ENCODE measurements at regions not wholly inside any gene's neighbourhood (a gene's known extent, or its start where the extent isn't known, plus 50 kb on each side); places are given as distances from the start of the nearest gene placed in this dataset.

DNA sequence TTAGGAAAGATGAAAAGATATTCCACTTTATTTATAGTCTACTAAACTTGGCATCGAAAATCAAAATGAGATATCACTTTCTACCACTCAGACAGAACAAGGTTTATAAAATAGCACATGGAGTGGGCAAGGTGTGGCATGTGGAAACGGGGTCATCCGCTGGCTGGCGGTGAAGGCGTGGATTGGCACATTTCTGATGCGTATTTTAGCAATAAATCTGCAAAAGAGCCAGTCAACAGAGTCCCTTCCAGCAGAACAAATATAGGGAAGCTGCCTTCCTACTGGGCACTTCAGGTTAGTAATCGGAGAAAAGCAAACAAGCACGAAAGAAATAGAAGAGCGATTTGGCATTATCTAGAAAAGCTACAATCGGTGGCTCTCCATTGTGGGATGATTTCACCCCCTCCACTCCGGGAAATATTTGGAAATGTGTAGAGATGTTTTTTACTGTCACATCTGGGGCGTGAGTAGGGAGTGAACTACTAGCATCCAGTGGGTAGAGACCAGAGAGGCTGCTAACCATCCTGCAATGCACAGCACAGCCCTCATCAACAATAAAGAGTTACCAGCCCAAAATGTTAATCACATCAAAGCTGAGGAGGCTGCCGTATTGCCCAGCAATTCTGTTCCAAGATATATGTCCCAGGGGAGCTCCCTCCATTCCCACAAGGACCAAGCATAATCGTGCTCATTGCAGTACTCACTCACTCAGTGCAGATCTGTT lies 116.1 kb upstream of the PEG3 start:
- TF ChIP-seq, protein P1, sequence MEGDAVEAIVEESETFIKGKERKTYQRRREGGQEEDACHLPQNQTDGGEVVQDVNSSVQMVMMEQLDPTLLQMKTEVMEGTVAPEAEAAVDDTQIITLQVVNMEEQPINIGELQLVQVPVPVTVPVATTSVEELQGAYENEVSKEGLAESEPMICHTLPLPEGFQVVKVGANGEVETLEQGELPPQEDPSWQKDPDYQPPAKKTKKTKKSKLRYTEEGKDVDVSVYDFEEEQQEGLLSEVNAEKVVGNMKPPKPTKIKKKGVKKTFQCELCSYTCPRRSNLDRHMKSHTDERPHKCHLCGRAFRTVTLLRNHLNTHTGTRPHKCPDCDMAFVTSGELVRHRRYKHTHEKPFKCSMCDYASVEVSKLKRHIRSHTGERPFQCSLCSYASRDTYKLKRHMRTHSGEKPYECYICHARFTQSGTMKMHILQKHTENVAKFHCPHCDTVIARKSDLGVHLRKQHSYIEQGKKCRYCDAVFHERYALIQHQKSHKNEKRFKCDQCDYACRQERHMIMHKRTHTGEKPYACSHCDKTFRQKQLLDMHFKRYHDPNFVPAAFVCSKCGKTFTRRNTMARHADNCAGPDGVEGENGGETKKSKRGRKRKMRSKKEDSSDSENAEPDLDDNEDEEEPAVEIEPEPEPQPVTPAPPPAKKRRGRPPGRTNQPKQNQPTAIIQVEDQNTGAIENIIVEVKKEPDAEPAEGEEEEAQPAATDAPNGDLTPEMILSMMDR (IDR thresholded peaks at IDR 0.05; ENCODE audit: low read depth, low read length), result no peak
- H3K4me3 ChIP-seq (replicated peaks in 1 of 2; ENCODE audit: low read depth in 2 of 2, low read length in 2 of 2), result no peak overlapping the region
- DNase-seq (ENCODE audit: low read depth in 2 of 2), result no peak

DNA sequence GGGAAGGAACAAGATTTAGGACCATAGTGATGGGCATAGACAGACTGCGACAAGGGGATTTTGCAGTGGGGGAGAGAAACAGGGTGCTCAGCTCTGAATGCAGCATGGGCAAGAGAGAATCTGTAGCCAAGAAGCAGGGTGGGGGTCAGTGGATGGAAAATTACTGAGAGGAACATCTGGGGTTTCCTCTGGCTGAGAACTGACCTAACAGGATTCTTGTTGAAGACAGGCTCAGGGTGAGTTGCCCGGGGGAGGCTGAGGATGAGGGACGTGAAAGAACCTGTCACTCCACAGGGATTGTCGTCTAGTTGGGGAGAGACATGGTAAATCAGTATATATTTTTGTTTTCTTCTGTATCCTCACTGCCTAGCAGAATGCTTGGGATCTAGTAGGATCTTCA lies 118.7 kb upstream of the PEG3 start:
- DNase-seq (ENCODE audit: low read depth in 2 of 2), result no peak
- H3K4me3 ChIP-seq (replicated peaks in 1 of 2; ENCODE audit: low read depth in 2 of 2, low read length in 2 of 2), result no peak overlapping the region
- TF ChIP-seq, protein P1 (IDR thresholded peaks at IDR 0.05; ENCODE audit: low read depth, low read length), result no peak

DNA sequence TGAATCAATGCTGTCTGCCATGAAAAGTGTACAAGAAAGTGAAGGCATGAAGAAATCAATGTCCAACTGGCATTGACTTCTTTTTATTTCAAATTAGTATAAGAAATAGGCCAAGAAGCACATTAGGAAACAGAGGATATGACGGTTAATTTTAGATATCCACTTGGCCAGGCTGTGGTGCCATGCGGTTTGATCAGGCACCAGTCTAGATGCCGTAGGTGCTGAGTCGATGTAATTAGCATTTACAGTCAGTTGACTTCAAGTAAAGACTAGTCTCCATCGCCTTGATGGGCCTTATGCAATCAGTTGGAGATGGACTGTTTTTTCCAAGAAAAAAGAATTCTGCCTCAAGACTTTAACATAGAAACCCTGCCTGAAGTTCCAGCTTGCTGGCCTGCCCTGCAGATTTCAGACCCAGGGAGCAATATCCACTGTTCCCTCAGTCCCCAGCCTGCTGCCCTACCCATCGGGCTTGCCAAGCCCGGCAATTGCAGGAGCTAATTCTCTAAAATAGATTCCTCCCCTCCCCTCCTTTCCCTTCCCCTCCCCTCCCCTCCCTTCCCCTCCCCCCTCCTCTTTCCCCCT lies 120.5 kb upstream of the PEG3 start:
- TF ChIP-seq, protein P1 (IDR thresholded peaks at IDR 0.05; ENCODE audit: low read depth, low read length), result no peak

DNA sequence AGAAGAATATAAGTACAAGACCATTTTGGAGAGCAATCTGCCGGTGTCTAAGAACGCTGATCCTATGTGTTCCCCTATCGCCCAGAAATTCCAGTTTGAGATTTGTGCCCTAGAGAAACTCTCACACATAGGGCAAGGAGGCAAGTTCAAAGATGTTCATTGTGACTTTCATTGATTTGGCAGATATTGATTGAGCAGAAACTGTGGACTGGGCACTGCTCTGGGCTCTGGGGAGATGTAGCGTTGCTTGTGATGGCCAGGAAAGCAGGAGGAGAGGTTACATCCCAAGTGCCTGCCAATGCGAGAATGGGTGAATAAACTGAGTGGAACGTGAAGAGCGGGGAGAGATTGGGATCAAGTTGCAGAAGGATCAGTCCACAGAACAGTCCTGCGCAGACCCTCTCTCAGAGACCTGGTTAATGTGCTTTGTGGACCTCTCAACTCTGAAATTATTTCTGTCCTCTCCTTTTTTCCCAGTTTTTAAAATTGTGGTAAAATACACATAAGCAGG lies 123.9 kb upstream of the PEG3 start:
- TF ChIP-seq, protein P1 (IDR thresholded peaks at IDR 0.05; ENCODE audit: low read depth, low read length), result no peak
- no peak overlapping the region for H3K4me3 ChIP-seq (replicated peaks in 1 of 2; ENCODE audit: low read depth in 2 of 2, low read length in 2 of 2)
- DNase-seq (ENCODE audit: low read depth in 2 of 2), result no peak

More for the DNA sequence above, 120.5 kb upstream of the PEG3 start:
- H3K4me3 ChIP-seq (replicated peaks in 1 of 2; ENCODE audit: low read depth in 2 of 2, low read length in 2 of 2), result no peak overlapping the region
- DNase-seq (ENCODE audit: low read depth in 2 of 2), result no peak

DNA sequence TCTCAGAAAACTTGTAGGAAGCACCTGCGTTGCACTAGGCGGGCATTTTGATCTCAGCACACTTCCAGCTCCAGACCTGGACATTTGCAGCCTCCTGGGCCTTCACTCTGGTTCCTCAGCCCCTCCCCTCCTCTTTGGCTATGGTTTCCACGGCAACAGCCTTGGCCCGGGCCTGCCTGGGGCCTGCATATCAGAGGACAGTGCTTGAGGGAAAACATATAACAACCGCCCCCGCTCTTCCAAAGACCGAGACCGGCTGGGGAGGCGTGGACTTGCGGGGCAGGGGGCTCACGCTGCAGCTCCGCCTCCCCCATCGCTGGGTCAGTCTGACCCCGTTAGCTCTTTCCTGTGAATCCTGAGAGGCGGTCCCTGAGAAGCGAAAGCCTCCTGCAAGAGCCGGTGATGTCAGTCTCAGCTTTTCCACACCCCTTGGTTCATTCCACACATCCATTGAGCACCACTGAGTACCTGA lies 125.7 kb upstream of the PEG3 start:
- TF ChIP-seq, protein P1 (IDR thresholded peaks at IDR 0.05; ENCODE audit: low read depth, low read length), result no peak
- DNase-seq (ENCODE audit: low read depth in 2 of 2), result no peak
- no peak overlapping the region for H3K4me3 ChIP-seq (replicated peaks in 1 of 2; ENCODE audit: low read depth in 2 of 2, low read length in 2 of 2)

DNA sequence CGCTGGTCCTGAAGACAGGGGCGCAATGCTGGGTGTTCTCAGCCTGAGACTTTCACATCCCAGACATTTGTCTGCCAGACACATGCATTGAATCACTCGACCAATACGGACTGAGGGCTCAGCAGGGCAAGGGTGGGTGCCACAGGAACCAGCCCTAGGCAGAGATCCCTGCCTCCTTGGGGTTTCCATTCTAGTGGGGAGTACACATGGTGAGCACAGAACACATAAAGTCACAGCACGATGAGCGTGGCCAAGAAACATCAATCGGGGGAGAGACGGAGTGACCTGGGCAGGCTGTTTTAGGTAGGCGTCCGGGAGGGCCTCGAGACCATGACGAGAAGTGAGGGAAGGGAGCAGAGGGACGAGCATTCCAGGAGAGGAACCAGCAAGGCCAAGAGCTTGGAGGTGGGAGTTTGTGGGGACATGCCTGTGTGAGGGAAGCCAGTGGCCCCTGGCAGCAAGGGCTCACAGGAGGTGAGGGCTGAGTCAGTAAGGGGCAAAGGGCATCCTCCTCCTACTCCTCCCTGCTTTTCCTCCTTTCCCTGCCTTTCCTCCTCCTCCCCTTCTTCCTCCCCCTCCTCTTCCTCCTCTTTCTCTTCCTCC lies 126.3 kb upstream of the PEG3 start:
- no peak overlapping the region for H3K4me3 ChIP-seq (replicated peaks in 1 of 2; ENCODE audit: low read depth in 2 of 2, low read length in 2 of 2)
- DNase-seq (ENCODE audit: low read depth in 2 of 2), result no peak
- TF ChIP-seq, protein P1 (IDR thresholded peaks at IDR 0.05; ENCODE audit: low read depth, low read length), result no peak
